Spleen (tissue), 7 donors: ENCODE measurements at regions not wholly inside any gene's neighbourhood (a gene's known extent, or its start where the extent isn't known, plus 50 kb on each side); places are given as distances from the start of the nearest gene placed in this dataset.

Experiments
- POLR2A ChIP-seq, 3 donors: fragments of 450-650 bp; IDR thresholded peaks; one replicate each; pipeline ENCODE4 v1.5.1; 2017; ENCODE audit warnings: antibody characterized with exemption in 3 of 3, mild to moderate bottlenecking in 1 of 3
- POLR2AphosphoS5 ChIP-seq, 3 donors: sonication (generic); formaldehyde crosslinking; IDR thresholded peaks; one replicate each; pipeline ENCODE4 v1.5.1; 2017; ENCODE audit warnings: antibody characterized with exemption in 3 of 3
- TF ChIP-seq, protein P1 (sequence below), 11 experiments: fragments of 200-600 bp in 7 of 11; fragments of 450-650 bp in 4 of 11; sonication (generic) in 4 of 11; IDR thresholded peaks in 8 of 11; conservative IDR thresholded peaks in 3 of 11; 1 replicate in 7 of 11; 2 replicates in 4 of 11; pipeline versions ENCODE4 v1.4.0 to v1.8.0; 2016 to 2021; ENCODE audit warnings: antibody characterized with exemption in 11 of 11, inconsistent platforms in 4 of 11, mild to moderate bottlenecking in 1 of 11
- donor health status: DM: no; HTN: no; CAD: no; lungs with moderate emphysema.
- donor health status: DM: no; HTN: no; CAD: no.
- donor health status: DM: no; HTN: no; CAD: no.

DNA sequence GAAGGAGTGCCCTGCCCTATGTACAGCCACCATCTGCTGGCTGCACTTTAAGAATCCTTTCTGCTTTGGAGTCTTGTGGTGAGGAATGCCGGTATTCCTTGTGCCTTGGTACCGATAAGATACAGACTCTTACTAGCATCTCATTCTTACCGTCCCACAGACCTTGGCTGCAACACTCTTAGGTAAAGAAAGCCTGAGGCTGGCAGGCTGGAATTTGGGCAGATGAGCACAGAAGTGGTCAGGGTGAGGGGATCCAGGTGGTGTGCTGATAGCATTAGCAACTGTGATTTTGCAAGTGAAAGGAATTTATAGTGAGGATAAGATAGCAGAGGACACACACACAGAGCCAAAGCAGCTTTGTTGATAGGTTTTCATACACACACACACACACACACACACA, 198.1 kb downstream of the ENC1 start:
- TF ChIP-seq, protein P1, sequence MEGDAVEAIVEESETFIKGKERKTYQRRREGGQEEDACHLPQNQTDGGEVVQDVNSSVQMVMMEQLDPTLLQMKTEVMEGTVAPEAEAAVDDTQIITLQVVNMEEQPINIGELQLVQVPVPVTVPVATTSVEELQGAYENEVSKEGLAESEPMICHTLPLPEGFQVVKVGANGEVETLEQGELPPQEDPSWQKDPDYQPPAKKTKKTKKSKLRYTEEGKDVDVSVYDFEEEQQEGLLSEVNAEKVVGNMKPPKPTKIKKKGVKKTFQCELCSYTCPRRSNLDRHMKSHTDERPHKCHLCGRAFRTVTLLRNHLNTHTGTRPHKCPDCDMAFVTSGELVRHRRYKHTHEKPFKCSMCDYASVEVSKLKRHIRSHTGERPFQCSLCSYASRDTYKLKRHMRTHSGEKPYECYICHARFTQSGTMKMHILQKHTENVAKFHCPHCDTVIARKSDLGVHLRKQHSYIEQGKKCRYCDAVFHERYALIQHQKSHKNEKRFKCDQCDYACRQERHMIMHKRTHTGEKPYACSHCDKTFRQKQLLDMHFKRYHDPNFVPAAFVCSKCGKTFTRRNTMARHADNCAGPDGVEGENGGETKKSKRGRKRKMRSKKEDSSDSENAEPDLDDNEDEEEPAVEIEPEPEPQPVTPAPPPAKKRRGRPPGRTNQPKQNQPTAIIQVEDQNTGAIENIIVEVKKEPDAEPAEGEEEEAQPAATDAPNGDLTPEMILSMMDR (IDR thresholded peaks at IDR 0.05 in 8 of 11, conservative IDR thresholded peaks at IDR 0.05 in 3 of 11), result no peak
- TF ChIP-seq POLR2A (IDR thresholded peaks at IDR 0.05) (no peak), POLR2AphosphoS5 (IDR thresholded peaks at IDR 0.05) (no peak)
